ENCODE measurements at regions not wholly inside any gene's neighbourhood (a gene's known extent, or its start where the extent isn't known, plus 50 kb on each side); places are given as distances from the start of the nearest gene placed in this dataset.

- Histone ChIP-seq H3K4me3 (no peak overlapping the region), H3K9me3 (no peaks in the 10 kb centered on the region), H3K4me1 (no peaks in the 10 kb centered on the region), H3K27ac (no peak overlapping the region), H3K27me3 (no peaks in the 10 kb centered on the region), H3K36me3 (no peaks in the 10 kb centered on the region)
- DNase-seq (no peak), ATAC-seq (ENCODE audit: low FRiP score in 2 of 2) (no peak)
- TF ChIP-seq EP300 (IDR thresholded peaks at IDR 0.05): no peak
- TF ChIP-seq POLR2A (IDR thresholded peaks at IDR 0.05): no peak
- no peak for TF ChIP-seq POLR2AphosphoS5 (IDR thresholded peaks at IDR 0.05)
- TF ChIP-seq, protein P1, sequence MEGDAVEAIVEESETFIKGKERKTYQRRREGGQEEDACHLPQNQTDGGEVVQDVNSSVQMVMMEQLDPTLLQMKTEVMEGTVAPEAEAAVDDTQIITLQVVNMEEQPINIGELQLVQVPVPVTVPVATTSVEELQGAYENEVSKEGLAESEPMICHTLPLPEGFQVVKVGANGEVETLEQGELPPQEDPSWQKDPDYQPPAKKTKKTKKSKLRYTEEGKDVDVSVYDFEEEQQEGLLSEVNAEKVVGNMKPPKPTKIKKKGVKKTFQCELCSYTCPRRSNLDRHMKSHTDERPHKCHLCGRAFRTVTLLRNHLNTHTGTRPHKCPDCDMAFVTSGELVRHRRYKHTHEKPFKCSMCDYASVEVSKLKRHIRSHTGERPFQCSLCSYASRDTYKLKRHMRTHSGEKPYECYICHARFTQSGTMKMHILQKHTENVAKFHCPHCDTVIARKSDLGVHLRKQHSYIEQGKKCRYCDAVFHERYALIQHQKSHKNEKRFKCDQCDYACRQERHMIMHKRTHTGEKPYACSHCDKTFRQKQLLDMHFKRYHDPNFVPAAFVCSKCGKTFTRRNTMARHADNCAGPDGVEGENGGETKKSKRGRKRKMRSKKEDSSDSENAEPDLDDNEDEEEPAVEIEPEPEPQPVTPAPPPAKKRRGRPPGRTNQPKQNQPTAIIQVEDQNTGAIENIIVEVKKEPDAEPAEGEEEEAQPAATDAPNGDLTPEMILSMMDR (IDR thresholded peaks at IDR 0.05): no peak
- WGBS, 2 donors: 87 to 91% methylated on average over 4 of the region's 4 CpGs
Observed at GRCh38 chr7:142413280-142414000, 155.6 kb upstream of the PRSS58 start.

- Histone ChIP-seq H3K4me1 (no peaks in the 10 kb centered on the region), H3K36me3 (no peaks in the 10 kb centered on the region), H3K9me3 (no peaks in the 10 kb centered on the region), H3K27me3 (no peaks in the 10 kb centered on the region), H3K4me3 (no peak overlapping the region), H3K27ac (no peak overlapping the region)
- WGBS, 2 donors: 88 to 92% methylated on average over 2 of the region's 2 CpGs
- no peak for DNase-seq
- TF ChIP-seq, protein P1 (IDR thresholded peaks at IDR 0.05): peak in 4 of 6 experiments; percentile 9 to 28 (median 21)
- no peak for TF ChIP-seq EP300 (IDR thresholded peaks at IDR 0.05)
- peak in 1 of 2 donors; percentile 44 for ATAC-seq (ENCODE audit: low FRiP score in 2 of 2)
Observed at GRCh38 chr7:142412551-142413193, 154.8 kb upstream of the PRSS58 start.

GRCh38 chr7:142409471-142409870, 151.6 kb upstream of the PRSS58 start:
- no peaks in the 10 kb centered on the region for H3K4me1 ChIP-seq

DNA sequence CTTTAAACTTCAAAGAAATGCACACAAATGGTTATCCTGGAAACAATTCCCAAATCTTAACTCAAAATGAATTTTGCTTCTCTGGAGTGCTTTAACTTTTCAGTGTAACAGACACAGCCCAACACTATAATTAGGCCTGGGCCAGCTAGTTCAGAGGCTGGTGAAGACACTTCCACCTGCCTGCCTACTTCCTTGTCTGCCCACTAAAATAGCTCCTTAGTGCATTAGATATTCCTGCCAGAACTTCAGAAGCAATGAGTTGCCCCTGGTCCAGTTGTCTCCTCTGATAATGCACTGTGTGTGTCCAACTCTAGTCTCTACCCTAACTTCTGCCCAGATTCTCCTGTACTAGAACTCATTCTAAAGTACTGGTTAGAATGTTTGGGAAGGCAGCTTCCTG, 150.9 kb upstream of the PRSS58 start:
- no peaks in the 10 kb centered on the region for H3K27me3 ChIP-seq
- no peaks in the 10 kb centered on the region for H3K36me3 ChIP-seq
- no peaks in the 10 kb centered on the region for H3K4me1 ChIP-seq
- TF ChIP-seq, protein P1 (IDR thresholded peaks at IDR 0.05): no peak
- TF ChIP-seq EP300 (IDR thresholded peaks at IDR 0.05) (no peak), POLR2A (IDR thresholded peaks at IDR 0.05) (no peak), POLR2AphosphoS5 (IDR thresholded peaks at IDR 0.05) (no peak)
- no peaks in the 10 kb centered on the region for H3K9me3 ChIP-seq
- DNase-seq (no peak), ATAC-seq (ENCODE audit: low FRiP score in 2 of 2) (no peak)
- peak overlapping the region in 1 of 4 donors; percentile 28 for H3K4me3 ChIP-seq
- H3K27ac ChIP-seq: no peak overlapping the region

More at GRCh38 chr7:142409471-142409870, 151.6 kb upstream of the PRSS58 start:
- H3K27me3 ChIP-seq: no peaks in the 10 kb centered on the region
- no peak overlapping the region for H3K27ac ChIP-seq
- no peaks in the 10 kb centered on the region for H3K36me3 ChIP-seq
- no peak overlapping the region for H3K4me3 ChIP-seq
- ATAC-seq (ENCODE audit: low FRiP score in 2 of 2) (no peak), DNase-seq (no peak)
- TF ChIP-seq EP300 (IDR thresholded peaks at IDR 0.05) (no peak), POLR2A (IDR thresholded peaks at IDR 0.05) (no peak), POLR2AphosphoS5 (IDR thresholded peaks at IDR 0.05) (no peak)
- TF ChIP-seq, protein P1 (IDR thresholded peaks at IDR 0.05): no peak
- H3K9me3 ChIP-seq: no peaks in the 10 kb centered on the region

All from upper lobe of left lung (tissue), 6 donors.